GM21786 (cell line): ENCODE measurements at regions not wholly inside any gene's neighbourhood (a gene's known extent, or its start where the extent isn't known, plus 50 kb on each side); places are given as distances from the start of the nearest gene placed in this dataset.
A peak's percentile ranks its signal among the peaks of the same experiment; 100 is the strongest.
"Not testable (repeated sequence)": the region's sequence is repeated elsewhere in the genome, so short reads cannot be mapped to it uniquely, and the experiment has no call there.

Experiments
- ATAC-seq: cut with Tn5 transposase; IDR thresholded peaks from one replicate; pipeline ENCODE4 v1.9.1; 2021; ENCODE audit not compliant: unreplicated experiment

- no peak for ATAC-seq
Measured at GRCh38 chr3:95522449-95522848, 1291.9 kb upstream of the EPHA6 start.

DNA sequence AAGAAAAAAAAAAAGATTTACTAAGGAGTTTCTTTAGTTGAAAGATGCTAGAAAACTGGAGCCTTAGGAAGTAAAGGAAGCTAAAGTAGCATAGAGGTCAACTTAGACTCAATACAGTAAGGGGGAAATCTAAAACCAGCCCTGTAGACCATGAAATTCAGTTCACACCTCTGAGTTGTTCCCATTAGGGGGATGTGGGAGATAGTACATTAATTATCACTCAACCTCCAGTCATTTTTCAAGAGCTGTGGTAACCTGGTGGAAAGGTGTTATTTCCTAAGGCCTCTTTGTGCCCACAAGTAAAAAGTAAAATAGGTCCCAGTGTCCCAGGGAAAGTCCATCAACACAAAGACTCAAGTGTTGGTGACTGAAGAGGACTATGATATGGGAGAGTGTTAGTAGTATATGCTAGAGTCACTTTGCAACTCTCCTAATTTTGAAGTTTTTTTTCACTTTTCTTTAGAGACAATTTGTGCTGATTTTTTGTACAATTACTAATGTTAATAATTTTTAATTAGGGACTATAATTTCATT is 1274.4 kb upstream of the EPHA6 start:
- no peak for ATAC-seq

- no peak for ATAC-seq
Measured at GRCh38 chr3:95565502-95565901, 1248.9 kb upstream of the EPHA6 start.

DNA sequence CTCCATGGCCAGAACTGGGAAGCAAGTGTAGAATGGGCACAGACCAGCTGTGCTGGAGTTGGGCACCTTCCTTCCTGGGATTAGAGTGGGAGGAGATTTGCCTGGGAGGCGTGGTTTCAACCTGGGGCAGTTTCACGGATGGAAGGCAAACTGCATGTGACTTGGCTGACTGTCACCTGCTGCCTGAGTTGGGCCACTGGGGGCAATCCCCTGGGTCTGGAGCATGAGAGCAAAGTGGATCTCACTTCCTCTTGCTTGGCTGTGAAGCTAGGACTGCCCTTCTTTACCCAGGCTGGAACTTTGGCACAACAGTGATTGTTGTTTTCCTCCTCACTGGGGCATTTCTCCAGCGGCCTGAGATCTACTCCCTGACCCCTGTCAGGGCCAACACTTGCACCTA is 1247.0 kb upstream of the EPHA6 start:
- peak; percentile 69 for ATAC-seq

DNA sequence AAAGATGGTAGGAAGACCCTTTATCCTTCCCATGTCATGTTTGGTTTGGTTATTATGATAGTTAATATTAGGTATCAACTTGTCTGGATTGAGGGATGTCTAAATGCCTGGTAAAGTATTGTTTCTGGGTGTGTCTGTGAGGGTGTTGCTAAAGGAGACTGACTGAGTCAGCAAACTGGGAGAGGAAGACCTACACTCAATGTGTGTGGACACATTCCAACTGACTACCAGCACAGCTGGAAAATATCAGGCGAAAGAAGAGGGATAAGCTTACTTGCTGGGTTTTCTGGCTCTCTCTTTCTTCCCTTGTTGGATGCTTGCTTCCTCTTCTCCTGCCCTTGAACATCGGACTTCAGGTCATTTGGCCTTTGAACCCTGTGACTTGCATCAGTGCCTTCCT is 1227.6 kb upstream of the EPHA6 start:
- ATAC-seq, result no peak

GRCh38 chr3:95587641-95588040 is 1226.8 kb upstream of the EPHA6 start:
- ATAC-seq, result not testable (repeated sequence)

GRCh38 chr3:95588473-95588872 is 1225.9 kb upstream of the EPHA6 start:
- ATAC-seq, result no peak

DNA sequence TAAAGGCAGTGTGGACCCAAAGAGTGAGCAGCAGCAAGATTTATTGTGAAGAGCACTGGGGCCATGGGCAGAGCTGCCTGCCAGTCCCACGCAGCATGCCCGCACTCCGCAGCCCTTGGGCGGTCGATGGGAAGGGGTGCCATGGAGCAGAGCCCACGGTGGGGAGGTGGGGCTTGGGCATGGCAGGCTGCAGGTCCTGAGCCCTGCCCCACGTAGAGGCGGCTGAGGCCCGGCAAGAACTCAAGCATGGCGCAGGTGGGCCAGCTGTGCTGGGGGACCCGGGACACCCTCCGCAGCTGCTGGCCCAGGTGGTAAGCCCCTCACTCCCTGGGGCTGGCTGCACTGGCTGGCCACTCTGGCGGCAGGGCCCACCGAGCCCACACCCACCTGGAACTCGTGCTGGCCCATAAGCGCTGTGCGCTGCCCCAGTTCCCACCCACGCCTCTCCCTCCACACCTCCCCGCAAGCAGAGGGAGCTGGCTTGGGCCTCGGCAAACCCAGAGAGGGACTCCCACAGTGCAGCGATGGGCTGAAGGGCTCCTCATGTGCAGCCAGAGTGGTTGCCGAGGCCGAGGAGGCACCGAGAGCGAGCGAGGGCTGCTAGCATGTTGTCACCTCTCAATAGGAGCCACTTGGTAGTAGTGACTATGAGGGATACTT is 1218.8 kb upstream of the EPHA6 start:
- ATAC-seq, result no peak

GRCh38 chr3:95607926-95608325 is 1206.5 kb upstream of the EPHA6 start:
- ATAC-seq, result no peak

DNA sequence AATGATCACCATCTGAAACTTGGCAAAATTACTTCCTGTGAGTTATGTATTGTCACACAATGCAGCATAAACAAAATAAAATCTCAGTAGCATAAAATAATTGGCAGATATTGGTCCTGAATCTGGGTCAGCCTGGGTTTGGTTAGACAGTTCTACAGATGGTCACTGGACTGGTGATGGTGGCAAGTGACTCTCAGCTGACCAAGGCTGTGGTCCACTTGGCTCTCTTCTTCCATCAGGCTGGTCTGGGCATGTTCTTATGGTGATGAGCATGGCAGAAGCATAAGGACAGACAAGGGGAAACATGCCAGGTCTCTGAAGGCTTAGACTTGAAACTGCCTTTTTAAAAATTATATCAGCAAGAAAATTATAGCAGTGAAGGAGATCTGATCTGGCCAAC is 1205.0 kb upstream of the EPHA6 start:
- no peak for ATAC-seq

DNA sequence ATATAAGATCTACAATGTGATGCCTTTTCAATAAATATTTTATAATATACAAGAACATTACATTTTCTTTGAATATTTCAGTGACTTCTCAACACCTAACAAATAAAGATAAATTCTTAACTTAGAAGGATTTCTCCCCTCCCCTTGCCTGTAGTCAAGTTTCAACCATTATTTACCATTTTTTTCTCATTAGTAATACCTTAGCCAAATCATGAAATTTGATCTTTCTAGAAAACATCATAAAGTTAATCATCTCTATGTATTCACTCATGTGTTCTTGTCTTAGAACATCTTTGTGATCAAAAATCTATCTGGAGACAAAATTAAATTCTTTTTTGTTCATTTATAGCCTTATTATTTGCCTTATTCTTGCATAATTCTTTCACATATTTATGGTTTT is 1201.8 kb upstream of the EPHA6 start:
- no peak for ATAC-seq

- ATAC-seq, result no peak
Measured at GRCh38 chr3:95613993-95614392, 1200.4 kb upstream of the EPHA6 start.

- no peak for ATAC-seq
Measured at GRCh38 chr3:95615592-95616310, 1198.6 kb upstream of the EPHA6 start.

GRCh38 chr3:95626107-95626506 is 1188.3 kb upstream of the EPHA6 start:
- ATAC-seq, result no peak

GRCh38 chr3:95627293-95627692 is 1187.1 kb upstream of the EPHA6 start:
- no peak for ATAC-seq

DNA sequence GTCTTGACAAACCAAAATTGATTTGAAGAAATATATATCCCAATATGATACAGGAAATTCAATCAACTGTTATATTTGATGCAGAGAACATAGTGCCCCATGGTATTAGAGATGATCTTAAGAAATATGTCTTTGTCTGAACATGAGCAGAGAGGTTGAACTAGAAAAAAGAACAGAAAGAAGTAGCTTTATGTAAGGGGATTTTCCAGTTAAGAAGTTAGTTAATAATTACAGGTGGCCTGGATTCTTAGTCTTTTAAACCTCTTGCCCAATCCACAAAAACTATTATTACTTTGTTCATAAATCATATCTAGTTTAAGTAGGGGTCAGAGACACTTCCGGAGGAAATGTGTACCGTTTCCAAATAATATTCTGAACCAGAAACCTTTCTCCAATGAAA is 1186.7 kb upstream of the EPHA6 start:
- no peak for ATAC-seq

DNA sequence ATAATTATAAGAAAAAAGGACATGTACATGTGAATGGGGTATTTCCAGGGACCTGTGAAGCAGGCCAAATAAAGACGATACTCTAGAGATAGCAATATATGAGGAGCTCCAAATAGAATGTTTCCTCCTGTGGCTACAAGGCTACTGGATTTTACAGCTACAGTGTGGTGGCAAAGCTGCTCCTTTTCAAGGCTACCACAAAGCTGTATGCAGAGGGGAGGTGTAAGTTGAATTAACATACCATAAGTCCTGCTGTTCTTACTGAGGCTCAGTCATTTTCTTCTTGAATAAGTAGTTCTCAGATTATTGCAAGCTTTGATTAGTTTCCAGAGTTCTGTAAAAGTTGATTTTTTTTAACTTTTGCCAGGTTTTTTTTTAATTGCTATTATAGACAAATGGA is 1184.6 kb upstream of the EPHA6 start:
- ATAC-seq, result no peak

DNA sequence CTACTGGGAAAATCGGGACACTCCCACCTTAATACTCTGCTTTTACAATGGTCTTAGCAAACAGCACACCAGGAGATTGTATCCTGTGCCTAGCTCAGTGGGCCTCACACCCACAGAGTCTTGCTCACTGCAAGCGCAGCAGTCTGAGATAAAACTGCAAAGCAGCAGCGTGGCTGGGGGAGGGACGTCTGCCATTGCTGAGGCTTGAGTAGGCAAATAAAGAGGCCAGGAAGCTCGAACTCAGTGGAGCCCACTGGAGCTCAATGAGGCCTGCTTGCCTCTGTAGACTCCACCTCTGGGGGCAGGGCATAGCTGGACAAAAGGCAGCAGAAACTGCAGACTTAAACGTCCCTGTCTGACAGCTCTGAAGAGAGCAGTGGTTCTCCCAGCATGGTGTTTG is 1169.1 kb upstream of the EPHA6 start:
- ATAC-seq, result no peak

DNA sequence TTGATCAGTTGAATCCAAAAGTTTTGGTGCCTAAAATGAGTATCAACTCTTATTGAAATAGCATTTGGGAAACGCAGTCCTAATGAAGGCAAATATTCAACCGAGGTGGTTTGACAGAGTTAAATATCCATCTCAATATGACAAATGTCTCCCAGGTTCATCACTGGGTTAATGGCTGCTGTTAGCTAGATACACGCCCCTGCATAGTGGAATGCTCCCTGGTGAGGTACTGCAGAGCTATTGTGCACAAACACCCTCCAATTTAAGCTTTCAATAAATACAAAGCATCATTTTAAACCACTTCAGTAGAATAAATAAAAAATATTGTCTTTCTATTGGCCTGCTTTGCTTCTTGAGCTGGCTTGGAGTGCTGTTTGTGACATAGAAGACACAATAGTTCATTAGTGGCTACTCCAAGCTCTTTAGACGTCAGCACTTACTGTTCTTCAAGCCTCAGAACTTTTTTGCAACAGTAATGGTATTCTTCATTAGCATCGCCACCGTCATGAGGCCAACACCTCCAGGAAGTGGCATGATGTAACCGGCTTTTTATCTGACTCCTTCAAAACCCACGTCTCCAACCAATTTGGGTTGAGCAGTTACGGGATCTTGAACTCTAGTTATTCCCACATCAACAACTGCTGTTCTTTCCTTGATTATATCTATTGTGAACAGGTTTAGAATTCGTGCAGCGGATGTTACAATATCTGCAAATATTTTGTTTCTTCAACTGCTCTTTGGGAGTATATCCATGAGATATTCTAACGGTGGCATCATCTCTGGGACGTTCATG is 1159.6 kb upstream of the EPHA6 start:
- ATAC-seq, result no peak

DNA sequence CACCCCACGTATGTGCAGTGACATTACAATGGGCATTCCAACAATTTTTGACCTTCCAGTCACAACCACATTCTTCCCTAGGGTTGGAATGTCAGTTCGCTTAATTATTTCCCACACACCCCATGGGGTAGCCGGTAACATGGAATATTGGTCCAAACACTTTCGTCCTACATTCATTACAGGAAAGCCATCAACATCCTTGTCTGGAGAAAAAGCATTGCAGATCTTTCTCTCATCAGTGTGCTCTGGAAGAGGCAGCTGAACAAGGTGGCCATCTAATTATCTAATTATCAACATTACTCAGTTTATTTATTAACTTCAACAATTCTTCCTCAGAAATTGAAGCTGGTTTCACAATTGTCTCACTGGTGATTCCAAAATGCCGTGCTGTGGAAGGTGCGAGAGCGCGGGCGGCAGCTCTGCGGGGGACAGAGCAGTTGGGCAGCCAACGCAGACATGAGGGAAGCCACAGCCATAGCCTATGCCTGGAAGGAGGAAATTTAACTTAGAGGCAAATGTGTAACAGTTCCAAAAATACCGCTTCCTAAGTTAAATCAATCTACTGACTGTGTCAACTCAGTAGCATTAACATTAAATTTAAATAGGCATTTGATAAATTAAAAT is 1158.9 kb upstream of the EPHA6 start:
- no peak for ATAC-seq

- no peak for ATAC-seq
Measured at GRCh38 chr3:95670765-95671164, 1143.6 kb upstream of the EPHA6 start.
